D341Med (cell line): ENCODE measurements at regions not wholly inside any gene's neighbourhood (a gene's known extent, or its start where the extent isn't known, plus 50 kb on each side); places are given as distances from the start of the nearest gene placed in this dataset.
"Not testable (repeated sequence)": the region's sequence is repeated elsewhere in the genome, so short reads cannot be mapped to it uniquely, and the experiment has no call there.

ENCODE experiments used
- DNase-seq: peaks from one replicate; pipeline ENCODE4 v3.0.0; 2012; ENCODE audit warnings: low spot score

DNA sequence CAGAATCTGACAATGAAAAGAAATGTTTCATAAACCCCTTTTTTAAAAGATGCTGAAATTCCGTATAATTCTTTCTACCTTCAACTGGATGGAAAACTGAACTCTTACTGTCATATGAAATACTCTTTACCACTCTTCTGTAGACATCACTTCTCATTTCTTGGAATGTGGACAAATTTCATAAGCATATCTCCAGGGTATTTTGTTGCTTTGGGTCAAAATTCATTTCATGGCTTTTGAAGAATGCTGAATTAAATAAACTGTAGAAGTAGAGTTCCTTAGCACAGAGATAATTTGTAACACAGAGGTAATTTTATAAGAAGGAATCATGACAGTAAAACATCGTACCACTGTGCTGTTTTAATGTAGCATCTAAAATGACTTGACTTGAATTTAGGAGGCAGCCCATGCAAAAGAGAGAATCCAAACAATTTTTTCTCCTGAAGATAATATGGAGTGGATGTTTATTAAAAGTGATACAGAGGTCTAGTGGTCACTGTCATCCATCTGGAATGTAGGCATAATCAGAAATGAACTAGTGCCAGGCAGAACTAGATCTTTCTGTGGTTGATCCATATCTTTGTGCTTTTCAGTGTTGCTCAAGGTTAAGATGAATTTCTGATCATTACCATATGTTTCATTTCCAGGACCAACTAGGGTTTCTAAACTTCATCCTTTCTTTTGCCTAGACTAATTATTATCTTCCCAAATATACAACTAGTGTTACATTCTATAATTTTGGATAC is 492.0 kb downstream of the KIF20B start:
- no peak for DNase-seq

DNA sequence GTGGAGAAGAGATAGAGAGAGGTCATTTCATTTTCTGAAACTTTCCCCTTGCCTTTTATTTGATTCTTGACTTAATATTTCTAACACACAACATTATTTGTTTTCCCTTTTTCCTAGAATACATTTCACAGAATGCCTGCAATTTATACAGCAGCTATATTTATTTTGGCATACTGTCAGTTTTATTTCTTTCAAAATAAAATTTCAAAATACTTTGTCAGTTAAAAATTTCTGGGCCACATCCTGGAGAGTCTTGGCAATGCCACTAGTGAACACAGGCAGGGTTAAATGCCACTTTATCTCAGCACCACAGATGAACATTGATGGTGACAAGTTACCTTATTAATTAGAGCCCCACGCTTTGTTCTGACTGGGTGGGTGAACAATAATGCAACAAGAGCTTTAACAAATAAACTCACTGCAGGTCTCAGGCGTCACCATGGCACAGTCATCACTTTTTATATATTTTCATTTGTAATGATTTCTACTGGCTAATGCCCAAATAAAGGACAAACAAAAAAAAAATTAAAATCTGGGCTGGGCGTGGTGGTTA is 494.0 kb downstream of the KIF20B start:
- DNase-seq, result no peak

DNA sequence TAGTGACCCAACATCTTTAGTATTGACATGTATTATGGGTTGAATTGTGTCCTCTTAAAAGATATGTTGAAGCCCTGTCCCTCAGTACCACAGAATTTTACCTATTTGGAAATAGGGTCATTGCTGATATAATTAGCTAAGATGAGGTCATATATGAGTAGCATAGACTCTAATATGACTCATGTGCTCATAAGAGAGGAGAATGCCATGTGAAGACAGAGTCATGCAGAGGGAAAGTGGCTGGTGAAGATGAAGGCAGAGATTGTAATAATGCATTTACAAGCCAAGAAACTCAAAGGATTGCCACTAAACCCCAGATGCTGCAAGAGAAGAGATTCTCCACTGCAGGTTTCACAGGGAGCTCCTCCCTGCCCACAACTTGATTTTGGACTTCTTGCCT is 496.4 kb downstream of the KIF20B start:
- DNase-seq, result no peak

DNA sequence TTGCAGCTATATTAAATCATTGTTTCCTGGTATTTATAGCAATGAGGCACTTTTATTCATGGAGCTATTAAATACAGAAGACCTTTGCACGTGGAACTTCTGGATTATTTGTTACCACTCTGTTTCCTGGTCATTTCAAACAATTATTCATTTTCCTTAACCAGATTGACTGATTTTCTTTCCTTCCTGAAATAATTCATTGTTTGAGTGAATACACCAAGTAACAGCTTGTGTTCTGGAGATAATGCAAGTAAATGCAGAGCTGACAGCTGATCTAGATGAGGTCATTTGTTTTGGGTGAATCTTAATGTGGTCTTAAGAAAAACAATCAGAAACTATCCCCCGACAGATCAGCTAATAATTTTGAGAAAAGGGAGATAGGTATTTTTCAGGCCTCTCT is 497.7 kb downstream of the KIF20B start:
- no peak for DNase-seq

DNA sequence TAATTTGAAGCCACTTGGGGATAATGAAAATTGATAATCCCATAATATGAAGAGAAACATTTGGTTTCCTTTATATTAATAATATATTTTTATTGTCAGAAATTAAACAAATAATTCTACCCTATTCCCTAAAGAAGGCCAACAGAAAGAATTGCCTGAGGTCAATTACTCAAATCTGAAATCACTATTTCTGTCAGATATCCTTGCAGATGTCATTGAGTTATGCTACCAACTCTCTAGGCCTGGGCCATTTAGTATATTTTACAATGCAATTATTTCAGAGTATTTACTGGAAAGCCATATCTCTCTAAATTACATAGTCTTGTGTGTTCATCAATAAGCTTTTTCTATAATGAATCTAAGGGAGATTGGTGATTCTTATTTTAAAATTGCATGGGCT is 498.1 kb downstream of the KIF20B start:
- DNase-seq, result no peak

DNA sequence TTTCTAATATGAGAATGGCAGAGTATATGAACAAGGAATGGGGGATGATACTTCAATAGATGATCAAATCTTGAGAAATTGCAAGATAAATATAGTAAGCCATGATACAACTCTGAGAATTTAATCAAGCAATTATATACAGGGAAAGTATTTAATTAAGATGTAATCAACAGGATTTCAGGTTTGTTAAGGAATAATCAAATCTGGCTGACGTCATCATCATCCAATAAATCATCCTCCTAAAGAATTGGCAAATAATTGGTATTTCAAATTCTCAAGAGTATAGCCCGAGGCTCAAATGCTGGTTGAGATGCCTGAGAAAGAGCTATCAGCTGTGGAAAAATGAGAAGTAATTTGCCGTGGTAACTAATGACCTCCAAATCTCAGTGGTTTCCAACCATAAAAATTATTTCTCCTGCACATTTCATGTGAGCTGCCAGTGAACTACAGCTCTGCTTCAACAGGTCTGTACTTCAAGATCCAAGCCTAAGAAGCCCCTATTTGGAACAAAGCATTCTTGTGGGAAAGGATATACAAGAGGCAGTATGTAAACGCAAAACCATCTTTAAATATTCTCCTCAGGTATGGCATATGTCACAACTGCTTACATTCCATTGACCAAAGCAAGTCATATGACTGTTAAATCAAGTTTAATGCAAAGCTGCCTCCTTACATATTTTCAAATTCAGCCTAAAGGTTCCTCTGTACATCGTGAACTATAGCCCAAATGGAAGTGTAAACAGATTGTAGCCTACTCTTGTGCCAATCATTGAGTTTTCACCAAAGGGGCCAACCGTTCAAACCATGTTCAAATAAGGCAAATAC is 503.0 kb downstream of the KIF20B start:
- DNase-seq, result no peak

DNA sequence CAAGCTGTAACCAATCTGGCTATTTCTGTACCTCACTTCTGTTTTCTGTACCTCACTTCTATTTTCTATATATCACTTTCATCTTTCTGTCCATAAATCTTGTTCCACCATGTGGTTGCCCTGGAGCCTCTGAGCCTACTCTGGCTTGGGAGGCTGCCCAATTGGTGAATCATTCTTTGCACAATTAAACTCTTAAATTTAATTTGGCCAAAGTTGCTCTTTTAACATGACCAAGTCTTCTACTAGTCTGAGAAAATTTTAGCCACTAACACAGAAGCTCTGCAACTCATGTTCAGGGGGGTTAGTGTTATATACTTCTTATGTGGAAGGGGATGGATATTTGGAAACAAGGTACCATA is 503.5 kb downstream of the KIF20B start:
- DNase-seq, result no peak

DNA sequence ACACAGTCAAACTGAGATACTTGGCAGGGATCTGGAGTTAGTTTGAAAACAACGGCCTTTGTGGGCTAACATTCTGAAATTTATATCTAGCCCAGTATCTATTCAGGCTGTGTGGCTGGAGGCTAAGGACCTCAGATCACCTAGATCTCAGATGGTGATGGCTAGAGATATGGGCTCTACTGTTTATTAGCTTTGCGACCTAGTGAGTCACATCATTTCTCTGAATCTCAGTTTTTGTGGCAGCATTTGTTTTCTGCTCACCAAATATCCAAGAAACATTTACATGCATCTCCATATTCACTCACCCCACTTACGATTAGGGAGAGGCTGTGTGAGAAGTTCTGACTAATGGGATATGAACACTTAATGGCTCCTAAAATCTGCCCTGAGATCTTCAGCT is 503.9 kb downstream of the KIF20B start:
- DNase-seq, result no peak

DNA sequence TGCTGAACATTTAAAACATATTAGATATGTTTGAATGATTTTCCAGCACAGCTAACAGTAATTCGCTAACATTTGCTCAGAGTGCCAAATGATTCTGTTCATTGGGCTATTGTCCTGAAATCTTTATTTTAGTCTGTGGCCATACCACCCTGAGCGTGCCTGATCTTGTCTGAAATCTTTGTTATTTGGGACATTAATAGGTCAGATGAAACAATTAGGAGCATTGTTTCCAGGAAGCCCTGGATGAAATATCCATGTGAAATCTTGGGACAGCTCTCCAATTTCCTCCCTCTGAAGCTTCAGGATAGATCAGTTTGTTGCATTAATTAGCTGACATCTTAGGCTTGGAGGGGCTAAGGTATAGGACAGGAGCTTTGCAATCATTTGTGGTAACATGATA is 512.0 kb downstream of the KIF20B start:
- DNase-seq, result no peak

DNA sequence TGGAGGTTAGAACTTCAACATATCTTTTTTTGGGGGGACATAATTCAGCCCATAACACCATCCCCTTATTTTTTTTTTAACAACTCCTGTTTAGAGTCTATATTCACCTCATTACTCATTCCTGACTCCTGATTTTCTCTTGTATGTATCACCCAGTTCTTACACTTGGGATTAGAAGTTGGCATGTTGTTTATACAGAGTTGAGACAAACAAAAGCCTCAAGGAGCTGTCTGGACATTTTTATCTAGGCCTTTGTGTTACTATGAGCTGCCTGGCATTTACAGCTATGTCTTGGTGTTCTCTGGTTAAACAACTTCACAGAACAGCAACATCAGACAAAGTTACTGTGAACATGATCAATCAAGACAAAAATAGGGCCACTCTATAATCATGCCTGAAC is 517.5 kb downstream of the KIF20B start:
- no peak for DNase-seq

DNA sequence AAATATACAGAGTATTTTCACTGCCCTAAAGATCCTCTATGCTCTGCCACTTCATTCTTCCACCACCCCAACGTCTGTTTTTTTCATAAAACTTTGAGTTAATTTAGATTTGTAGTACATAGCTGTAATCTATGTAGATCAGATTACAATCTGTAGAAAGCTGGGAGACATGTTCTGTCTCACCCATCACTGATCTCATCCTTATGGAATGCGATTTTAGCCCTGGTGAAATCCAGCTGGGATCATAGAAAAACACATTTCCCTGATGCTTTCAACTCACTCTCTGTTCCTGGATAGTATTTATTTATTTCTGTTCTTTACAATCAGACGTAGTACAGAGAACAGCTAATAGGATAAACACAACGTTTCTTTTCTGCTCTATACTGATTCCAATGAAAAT is 521.0 kb downstream of the KIF20B start:
- no peak for DNase-seq

DNA sequence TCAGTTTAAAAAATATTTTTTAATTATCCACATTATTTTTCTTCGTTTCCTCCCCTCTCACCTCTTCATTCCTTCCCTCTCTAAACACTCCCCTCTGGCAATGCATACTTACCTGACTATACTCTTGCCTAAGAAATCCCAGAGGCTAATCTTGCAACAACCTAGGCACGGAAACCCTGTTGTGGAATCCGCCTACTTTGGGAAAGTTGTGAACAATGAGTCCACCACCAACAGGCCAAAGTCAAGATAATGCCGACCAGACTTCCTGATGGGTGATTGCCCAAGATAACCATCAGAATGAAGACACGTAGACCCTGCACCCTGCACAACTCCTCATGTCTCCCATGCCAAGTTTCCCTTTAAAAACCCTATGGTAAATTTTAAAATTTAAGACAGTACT is 521.5 kb downstream of the KIF20B start:
- DNase-seq, result no peak

DNA sequence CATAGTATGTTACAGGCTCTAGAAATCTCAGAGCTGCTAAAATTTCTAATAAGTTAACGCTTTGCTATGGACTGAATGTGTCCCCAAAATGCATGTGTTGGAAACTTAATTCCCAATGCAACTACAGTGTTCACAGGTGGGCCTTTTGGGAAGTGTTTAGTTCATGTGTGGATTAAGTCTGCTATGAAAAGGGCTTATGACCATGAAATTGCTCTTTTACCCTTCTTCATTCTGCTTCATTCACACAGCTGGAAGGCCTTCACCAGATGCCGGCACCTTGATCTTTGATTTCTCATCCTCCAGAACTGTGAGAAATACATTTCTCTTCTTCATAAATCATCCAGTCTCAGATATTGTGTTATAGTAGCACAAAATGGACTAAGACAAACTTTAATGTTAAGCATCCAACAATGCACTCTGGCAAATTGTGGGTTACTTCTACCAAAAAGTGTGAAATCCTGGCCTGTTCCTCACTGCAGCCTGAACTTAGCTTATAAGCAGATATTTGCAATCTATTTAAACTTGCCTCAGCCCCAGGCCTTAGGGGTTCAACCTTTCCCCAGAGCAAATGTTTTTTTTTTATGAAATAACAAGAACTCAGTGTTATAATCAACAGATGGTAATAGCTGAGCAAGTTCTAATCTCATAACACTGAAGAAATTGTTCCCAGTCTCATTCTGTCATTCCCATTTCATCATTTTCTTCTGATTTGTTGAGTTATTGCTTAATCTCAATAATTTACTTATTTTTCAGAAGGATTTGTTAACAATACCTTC is 523.6 kb downstream of the KIF20B start:
- no peak for DNase-seq

DNA sequence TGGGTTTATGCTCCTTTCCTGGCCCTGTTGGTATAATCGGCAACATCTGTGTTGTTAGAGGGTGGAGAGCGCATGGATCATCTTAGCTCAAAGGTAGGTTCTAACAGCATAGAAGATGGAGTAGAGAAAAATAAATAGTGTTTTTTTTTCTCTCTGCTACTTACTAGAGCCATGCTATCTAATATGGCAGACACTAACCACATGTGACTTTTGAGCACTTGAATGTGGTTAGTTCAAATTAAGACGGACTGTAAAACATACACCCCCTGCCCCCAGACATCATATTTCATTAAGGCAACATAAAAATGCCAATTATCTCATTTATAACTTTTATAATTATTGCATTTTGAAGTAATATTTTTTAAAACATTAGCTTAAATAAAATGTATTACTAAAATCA is 525.1 kb downstream of the KIF20B start:
- no peak for DNase-seq

DNA sequence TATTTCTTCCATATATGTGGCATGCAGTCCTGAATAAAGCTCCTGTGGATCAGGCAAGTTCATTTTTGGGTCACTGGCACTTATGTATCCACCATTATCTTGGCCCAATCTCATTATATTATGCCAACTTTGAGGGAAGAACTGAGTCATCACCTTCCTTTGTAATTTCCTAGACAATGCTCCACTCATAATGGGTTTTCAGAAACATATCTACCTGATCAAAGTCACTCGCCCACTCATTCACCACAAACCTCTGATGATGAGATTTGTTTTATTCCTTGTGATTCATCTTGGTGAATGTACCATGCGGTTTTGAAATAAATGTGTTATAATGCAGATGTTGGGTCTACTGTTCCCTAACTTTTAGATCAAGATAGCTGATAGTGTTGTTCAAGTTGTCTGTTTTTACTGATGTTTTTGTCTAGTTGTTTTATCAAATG is 525.8 kb downstream of the KIF20B start:
- no peak for DNase-seq

DNA sequence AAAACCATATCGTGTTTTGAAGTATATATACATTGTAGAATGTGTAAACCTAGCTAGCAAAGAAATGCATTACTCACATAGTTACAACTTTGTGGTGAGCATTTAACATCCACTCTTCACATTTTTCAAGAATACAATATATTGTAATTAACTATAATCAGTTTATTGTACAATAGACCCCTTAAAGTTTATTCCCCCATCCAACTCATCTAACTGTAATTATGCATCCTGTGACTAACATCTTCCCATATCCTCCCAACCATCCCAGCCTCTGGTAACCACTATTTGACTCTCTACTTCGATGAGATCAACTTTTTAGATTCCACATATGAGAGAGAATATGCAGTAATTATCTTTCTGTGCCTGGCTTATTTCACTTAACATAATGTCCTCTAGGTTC is 526.4 kb downstream of the KIF20B start:
- DNase-seq, result no peak

DNA sequence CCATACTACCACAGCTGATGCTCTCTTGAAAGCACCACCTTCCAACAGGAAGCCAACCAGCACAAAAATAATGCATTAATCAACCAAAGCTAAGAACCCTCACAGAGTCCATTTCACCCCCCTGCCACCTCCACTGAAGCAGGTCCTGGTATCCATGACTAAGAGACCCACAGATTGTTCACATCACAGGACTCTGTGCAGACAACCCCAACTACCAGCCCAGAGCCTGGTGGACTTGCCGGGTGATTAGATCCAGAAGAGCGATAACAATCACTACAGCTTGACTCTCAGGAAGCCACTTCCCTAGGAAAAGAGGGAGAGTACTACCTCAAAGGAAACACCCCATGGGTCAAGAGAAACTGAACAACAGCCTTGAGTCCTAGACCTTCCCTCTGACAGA is 528.1 kb downstream of the KIF20B start:
- no peak for DNase-seq

DNA sequence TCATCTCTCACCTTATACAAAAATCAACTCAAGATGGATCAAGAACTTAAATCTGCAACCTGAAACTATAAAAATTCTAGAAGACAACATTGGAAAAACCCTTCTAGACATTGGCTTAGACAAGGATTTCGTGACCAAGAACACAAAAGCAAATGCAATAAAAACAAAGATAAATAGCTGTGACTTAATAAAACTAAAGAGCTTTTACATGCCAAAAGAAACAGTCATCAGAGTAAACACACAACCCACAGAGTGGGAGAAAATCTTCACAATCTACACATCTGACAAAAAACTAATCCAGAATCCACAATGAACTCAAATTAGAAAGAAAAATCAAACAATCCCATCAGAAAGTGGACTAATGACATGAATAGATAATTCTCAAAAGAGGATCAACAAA is 532.4 kb downstream of the KIF20B start:
- DNase-seq, result not testable (repeated sequence)

DNA sequence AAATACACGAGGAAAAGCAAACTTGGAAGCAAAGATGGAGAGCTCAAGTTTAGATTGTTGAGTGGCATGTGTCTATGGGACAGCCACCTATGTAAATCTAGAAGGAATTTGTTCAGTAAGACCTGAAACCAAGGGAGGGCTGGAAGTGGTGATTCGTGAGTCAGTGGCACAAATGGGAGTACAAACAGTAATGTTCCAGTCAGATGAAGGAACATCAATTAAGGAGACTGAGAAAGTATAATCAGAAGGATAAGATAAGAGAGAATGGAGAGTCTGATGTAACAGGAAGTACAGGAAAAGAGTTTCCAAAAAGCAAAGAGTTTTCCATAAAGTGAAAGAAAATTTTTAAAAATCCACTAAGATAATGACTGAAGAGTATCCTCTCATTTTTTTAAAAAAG is 544.2 kb downstream of the KIF20B start:
- no peak for DNase-seq

DNA sequence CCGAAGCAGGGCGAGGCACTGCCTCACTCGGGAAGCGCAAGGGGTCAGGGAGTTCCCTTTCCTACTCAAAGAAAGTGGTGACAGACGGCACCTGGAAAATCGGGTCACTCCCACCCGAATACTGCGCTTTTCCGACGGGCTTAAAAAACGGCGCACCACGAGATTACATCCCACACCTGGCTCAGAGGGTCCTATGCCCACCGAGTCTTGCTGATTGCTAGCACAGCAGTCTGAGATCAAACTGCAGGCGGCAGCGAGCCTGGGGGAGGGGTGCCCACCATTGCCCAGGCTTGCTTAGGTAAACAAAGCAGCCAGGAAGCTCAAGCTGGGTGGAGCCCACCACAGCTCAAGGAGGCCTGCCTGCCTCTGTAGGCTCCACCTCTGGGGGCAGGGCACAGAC is 549.4 kb downstream of the KIF20B start:
- not testable (repeated sequence) for DNase-seq

DNA sequence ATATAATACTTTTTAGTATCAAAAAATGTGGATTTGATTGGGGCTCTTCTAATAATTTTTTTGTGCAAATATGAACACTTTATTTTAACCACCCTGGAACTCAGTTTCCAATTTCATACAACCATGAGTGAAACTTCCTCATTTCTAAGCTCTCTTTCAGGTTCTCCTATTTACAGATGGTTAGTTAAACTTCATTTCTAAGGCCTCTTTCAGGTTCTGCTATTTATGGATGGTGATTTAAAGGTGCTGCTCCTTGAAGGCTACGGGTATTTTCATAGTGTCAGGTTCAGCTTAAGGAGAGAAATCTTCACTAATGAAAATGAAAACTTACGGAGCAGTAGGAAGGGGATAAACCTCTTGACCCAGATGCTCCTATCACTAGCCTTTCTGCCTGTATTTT is 568.3 kb downstream of the KIF20B start:
- no peak for DNase-seq

DNA sequence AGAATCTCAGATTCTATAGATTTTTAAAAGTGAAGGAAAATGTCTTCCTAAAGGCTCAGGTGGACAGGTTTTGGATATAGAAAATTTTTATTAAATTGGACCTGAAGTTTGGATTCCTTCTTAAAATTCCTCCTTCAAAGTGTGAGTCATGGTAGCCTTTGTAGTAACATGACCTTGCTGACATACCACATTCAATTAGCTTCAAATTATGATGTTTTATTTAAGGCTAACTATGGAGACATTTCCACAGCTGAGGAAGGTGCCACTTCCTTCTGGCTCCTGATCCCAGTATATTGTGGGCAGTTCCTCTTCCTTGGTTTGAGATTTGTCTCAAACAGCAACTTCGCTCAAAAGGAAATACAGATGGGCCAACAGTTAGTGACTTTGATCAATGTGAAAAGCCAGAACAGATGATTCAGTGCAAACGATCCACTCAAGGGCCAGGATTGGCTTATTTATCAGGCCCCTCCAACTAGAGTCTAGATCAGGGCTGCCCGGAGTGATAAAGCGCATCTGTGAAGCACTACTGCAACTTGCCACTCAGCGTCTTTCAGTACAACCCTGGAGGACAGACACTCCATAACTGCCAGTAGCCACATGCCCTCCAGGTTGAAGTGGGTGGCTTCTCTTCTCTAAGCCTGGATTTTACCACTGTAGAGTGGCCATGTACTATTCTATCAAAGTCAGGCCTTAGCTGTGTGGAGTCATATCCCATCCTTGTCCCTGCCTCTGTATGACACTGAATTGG is 573.5 kb downstream of the KIF20B start:
- DNase-seq, result no peak
